HCT116 (cell line): ENCODE measurements at regions not wholly inside any gene's neighbourhood (a gene's known extent, or its start where the extent isn't known, plus 50 kb on each side); places are given as distances from the start of the nearest gene placed in this dataset.

Experiments used
- ATAC-seq: fragments of 200-7000 bp; cut with Tn5 transposase; 2 replicates; pipeline ENCODE4 v1.9.1; 2020; ENCODE audit warnings: mild to moderate bottlenecking, moderate library complexity
- BruUV-seq: library from RNA; stranded (reverse); fragments of 400-500 nt; replicated peaks from 2 replicates; lab custom pipeline; 2021; lab: Mats Ljungman, UMichigan
- CTCF ChIA-PET: fragments of 300-600 bp; sonication (Branson Sonifier 250); formaldehyde crosslinking; loops from one replicate; lab custom pipeline; 2021; ENCODE audit warnings: antibody characterized with exemption; lab: Charles Lee
- POLR2A ChIA-PET: fragments of 300-600, 350-600 bp; sonication (Branson Sonifier 250); formaldehyde crosslinking; loops from one replicate; lab custom pipeline; 2021; ENCODE audit warnings: antibody characterized with exemption; lab: Charles Lee
- RAD21 ChIA-PET, 2 experiments: fragments of 300-600 bp; sonication (Branson Sonifier 250); formaldehyde crosslinking; loops; one replicate each; lab custom pipeline; 2023; ENCODE audit warnings: low total read pairs in 2 of 2; ENCODE audit not compliant: uncharacterized antibody in 2 of 2, unreplicated experiment in 2 of 2, low non-redundant PET in 1 of 2; lab: Charles Lee
- DNase-seq: peaks from one replicate; pipeline ENCODE4 v3.0.0-alpha.2; 2010; ENCODE audit warnings: low read depth, low spot score
- H2AFZ ChIP-seq: fragments of 200-600 bp; shearing (Covaris generic), sonication (generic); 2 replicates; pipeline ENCODE4 v1.6.1; 2017; ENCODE audit warnings: low read depth, mixed run types, mixed read lengths, antibody characterized with exemption, low read length; ENCODE audit not compliant: poor library complexity, severe bottlenecking
- H3K27ac ChIP-seq: 2 replicates; pipeline ENCODE4 v1.5.1; 2012; ENCODE audit warnings: low read depth, low read length
- H3K27me3 ChIP-seq: fragments of 200-600 bp; sonication (generic); 2 replicates; pipeline ENCODE4 v1.6.1; 2016; ENCODE audit warnings: mixed run types, low read length, mixed read lengths; ENCODE audit not compliant: insufficient read depth
- H3K36me3 ChIP-seq, 2 experiments: fragments of 200-500 bp in 1 of 2; fragments of 200-600 bp in 1 of 2; sonication (Bioruptor generic) in 1 of 2; sonication (generic) in 1 of 2; 2 replicates each; pipeline versions ENCODE4 v1.5.1 to v1.6.1; 2014 to 2016; ENCODE audit warnings: low read length in 2 of 2, inconsistent platforms in 1 of 2, mixed read lengths in 1 of 2, mixed run types in 1 of 2; ENCODE audit not compliant: insufficient read depth in 2 of 2, control insufficient read depth in 1 of 2
- H3K4me1 ChIP-seq, 2 experiments: fragments of 200-600 bp in 1 of 2; sonication (generic) in 1 of 2; 2 replicates each; pipeline versions ENCODE4 v1.5.1 to v1.6.1; 2012 to 2017; ENCODE audit warnings: low read length in 2 of 2, inconsistent platforms in 1 of 2, mild to moderate bottlenecking in 1 of 2, mixed read lengths in 1 of 2, mixed run types in 1 of 2, moderate library complexity in 1 of 2; ENCODE audit not compliant: insufficient read depth in 2 of 2, control insufficient read depth in 1 of 2
- H3K4me2 ChIP-seq: fragments of 200-600 bp; sonication (generic); 2 replicates; pipeline ENCODE4 v1.6.1; 2017; ENCODE audit warnings: mixed run types, low read length, mixed read lengths
- H3K4me3 ChIP-seq, 2 experiments: fragments of 200-600 bp in 1 of 2; sonication (generic) in 1 of 2; replicated peaks in 1 of 2; 2 replicates each; pipeline ENCODE4 v1.5.1; 2011 to 2016; ENCODE audit warnings: low read length in 2 of 2, control low read depth in 1 of 2, low read depth in 1 of 2, mild to moderate bottlenecking in 1 of 2, mixed read lengths in 1 of 2, mixed run types in 1 of 2
- H3K79me2 ChIP-seq: fragments of 200-600 bp; sonication (generic); 2 replicates; pipeline ENCODE4 v1.6.1; 2017; ENCODE audit warnings: mild to moderate bottlenecking, mixed run types, low read length, moderate library complexity, mixed read lengths; ENCODE audit not compliant: insufficient read depth
- H3K9ac ChIP-seq: fragments of 200-600 bp; sonication (generic); 2 replicates; pipeline ENCODE4 v1.6.1; 2016; ENCODE audit warnings: low read length, mixed read lengths
- H3K9me2 ChIP-seq: fragments of 200-600 bp; sonication (generic), shearing (Covaris generic); 2 replicates; pipeline ENCODE4 v1.6.1; 2017; ENCODE audit warnings: mixed run types, mild to moderate bottlenecking, moderate library complexity; ENCODE audit not compliant: insufficient read depth
- H3K9me3 ChIP-seq, 2 experiments: fragments of 200-500 bp in 1 of 2; fragments of 200-600 bp in 1 of 2; sonication (Bioruptor generic) in 1 of 2; sonication (generic) in 1 of 2; 2 replicates each; pipeline ENCODE4 v1.6.1; 2014 to 2017; ENCODE audit warnings: low read length in 2 of 2, mixed read lengths in 2 of 2, inconsistent platforms in 1 of 2, low read depth in 1 of 2, mild to moderate bottlenecking in 1 of 2, mixed run types in 1 of 2, moderate library complexity in 1 of 2; ENCODE audit not compliant: control insufficient read depth in 1 of 2, insufficient read depth in 1 of 2
- H4K20me1 ChIP-seq: fragments of 200-600 bp; sonication (generic), shearing (Covaris generic); 2 replicates; pipeline ENCODE4 v1.6.1; 2017; ENCODE audit warnings: mixed run types, mild to moderate bottlenecking, moderate library complexity; ENCODE audit not compliant: insufficient read depth
- CEBPB ChIP-seq: IDR thresholded peaks from 2 replicates; pipeline ENCODE4 v1.6.1; 2012; ENCODE audit warnings: low read depth
- EGR1 ChIP-seq: IDR thresholded peaks from 2 replicates; pipeline ENCODE4 v1.6.1; 2012; ENCODE audit warnings: low read depth
- EZH2phosphoT487 ChIP-seq: fragments of 200-600 bp; IDR thresholded peaks from 2 replicates; pipeline ENCODE4 v1.6.1; 2018; ENCODE audit warnings: antibody characterized with exemption, borderline replicate concordance
- POLR2A ChIP-seq: IDR thresholded peaks from 2 replicates; pipeline ENCODE4 v1.7.0; 2011; ENCODE audit warnings: borderline replicate concordance; ENCODE audit not compliant: insufficient read depth, insufficient read length; ENCODE audit errors: extremely low read depth
- POLR2AphosphoS5 ChIP-seq: IDR thresholded peaks from 2 replicates; pipeline ENCODE4 v1.6.1; 2011; ENCODE audit warnings: mild to moderate bottlenecking, low read depth, low read length, moderate library complexity
- RAD21 ChIP-seq: IDR thresholded peaks from 2 replicates; pipeline ENCODE4 v1.6.1; 2012; ENCODE audit warnings: low read depth, mild to moderate bottlenecking
- TCF7L2 ChIP-seq: IDR thresholded peaks from 2 replicates; pipeline ENCODE4 v1.7.0; 2011; ENCODE audit warnings: borderline replicate concordance, inconsistent platforms; ENCODE audit not compliant: insufficient read depth, insufficient read length; ENCODE audit errors: extremely low read depth
- YY1 ChIP-seq: IDR thresholded peaks from 2 replicates; pipeline ENCODE4 v1.6.1; 2011; ENCODE audit warnings: low read length, low read depth, moderate library complexity, mild to moderate bottlenecking; ENCODE audit not compliant: insufficient replicate concordance; ENCODE audit errors: extremely low read depth
- ZFX ChIP-seq: fragments of 450-650 bp; IDR thresholded peaks from 2 replicates; pipeline ENCODE4 v1.6.1; 2017
- ZNF274 ChIP-seq: fragments of 200-500 bp; sonication (Bioruptor generic); IDR thresholded peaks from 2 replicates; pipeline ENCODE4 v1.6.1; 2014; ENCODE audit warnings: mild to moderate bottlenecking, low read depth, low read length, inconsistent platforms
- intact Hi-C: fragments of 100-400 bp; cut with micrococcal nuclease; formaldehyde crosslinking; loops from 2 replicates; pipeline ENCODE4 v1.10.0; 2022
- TF ChIP-seq, protein P1 (sequence below), 3 experiments: fragments of 200-600 bp in 1 of 3; sonication (generic) in 1 of 3; IDR thresholded peaks in 2 of 3; conservative IDR thresholded peaks in 1 of 3; 2 replicates each; pipeline ENCODE4 v1.5.1; 2012 to 2017; ENCODE audit warnings: low read depth in 2 of 3, low read length in 2 of 3, antibody characterized with exemption in 1 of 3, borderline replicate concordance in 1 of 3, control low read depth in 1 of 3, mild to moderate bottlenecking in 1 of 3, mixed read lengths in 1 of 3, mixed run types in 1 of 3, moderate library complexity in 1 of 3; ENCODE audit not compliant: insufficient read depth in 1 of 3
- TF ChIP-seq, protein P2 (sequence below): IDR thresholded peaks from 2 replicates; pipeline ENCODE4 v1.6.1; 2012
- TF ChIP-seq, protein P3 (sequence below): IDR thresholded peaks from 2 replicates; pipeline ENCODE4 v1.6.1; 2012; ENCODE audit warnings: low read depth

DNA sequence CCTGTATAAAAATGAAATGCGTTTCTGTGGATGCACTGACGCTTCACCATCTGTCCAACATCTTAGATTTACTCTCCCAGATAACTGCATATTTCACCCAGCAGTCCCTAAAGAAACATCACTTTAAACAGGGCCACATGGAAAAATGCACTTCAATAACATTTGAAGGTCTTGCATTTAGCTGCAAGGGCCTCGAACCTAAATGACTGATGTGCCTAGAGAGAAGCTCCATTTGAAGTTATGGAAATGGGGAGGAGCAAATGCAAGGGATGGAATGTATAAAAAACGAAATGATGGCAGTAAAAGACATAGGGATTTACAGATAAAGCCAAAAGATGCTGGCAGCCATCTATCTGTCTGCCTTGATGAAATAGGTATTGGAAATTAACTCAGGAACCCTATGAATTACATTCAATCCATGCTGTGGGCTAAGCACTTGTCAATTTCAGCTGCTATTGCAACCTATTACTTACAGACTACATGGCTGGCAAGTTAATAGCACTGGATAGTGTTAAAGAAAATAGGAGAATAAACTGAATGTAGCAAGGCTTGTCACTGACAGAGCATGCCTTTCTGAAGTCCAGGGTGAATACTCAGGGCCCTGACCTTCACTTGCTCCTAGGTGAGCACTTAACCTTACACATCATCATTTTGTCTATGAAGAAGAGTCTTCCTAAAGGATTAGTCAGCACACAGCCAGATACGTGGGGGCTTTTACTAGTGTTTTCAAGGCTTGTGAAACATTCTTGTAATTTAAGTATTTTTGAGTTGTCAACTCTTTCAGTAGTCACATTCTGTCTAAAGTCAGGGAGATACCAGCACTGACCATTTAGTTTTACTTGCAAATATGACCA is 963.4 kb downstream of the PCDH17 start:
- intact Hi-C loops = no loop called here
- Histone ChIP-seq H3K79me2 (no peaks in the 10 kb centered on the region), H4K20me1 (no peaks in the 10 kb centered on the region), H3K4me1 (no peaks in the 10 kb centered on the region), H3K9me3 (peaks cover 19 to 49% of the 10 kb centered on the region in 2 experiments; a peak in 2 of 4 replicates), H3K27ac (no peak overlapping the region), H2AFZ (no peak overlapping the region), H3K9ac (no peak overlapping the region), H3K9me2 (no peaks in the 10 kb centered on the region), H3K4me3 (no peak overlapping the region), H3K36me3 (no peaks in the 10 kb centered on the region), H3K27me3 (no peaks in the 10 kb centered on the region), H3K4me2 (no peak overlapping the region)
- POLR2A ChIA-PET = no interaction called here
- ATAC-seq (no peak), DNase-seq (no peak)
- no TSS peak for BruUV-seq
- RAD21 ChIA-PET = no interaction called here
- CTCF ChIA-PET = no interaction called here
- TF ChIP-seq POLR2A (no peak), RAD21 (no peak), EGR1 (no peak)
- TF ChIP-seq, protein P1, sequence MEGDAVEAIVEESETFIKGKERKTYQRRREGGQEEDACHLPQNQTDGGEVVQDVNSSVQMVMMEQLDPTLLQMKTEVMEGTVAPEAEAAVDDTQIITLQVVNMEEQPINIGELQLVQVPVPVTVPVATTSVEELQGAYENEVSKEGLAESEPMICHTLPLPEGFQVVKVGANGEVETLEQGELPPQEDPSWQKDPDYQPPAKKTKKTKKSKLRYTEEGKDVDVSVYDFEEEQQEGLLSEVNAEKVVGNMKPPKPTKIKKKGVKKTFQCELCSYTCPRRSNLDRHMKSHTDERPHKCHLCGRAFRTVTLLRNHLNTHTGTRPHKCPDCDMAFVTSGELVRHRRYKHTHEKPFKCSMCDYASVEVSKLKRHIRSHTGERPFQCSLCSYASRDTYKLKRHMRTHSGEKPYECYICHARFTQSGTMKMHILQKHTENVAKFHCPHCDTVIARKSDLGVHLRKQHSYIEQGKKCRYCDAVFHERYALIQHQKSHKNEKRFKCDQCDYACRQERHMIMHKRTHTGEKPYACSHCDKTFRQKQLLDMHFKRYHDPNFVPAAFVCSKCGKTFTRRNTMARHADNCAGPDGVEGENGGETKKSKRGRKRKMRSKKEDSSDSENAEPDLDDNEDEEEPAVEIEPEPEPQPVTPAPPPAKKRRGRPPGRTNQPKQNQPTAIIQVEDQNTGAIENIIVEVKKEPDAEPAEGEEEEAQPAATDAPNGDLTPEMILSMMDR (IDR thresholded peaks at IDR 0.05 in 2 of 3, conservative IDR thresholded peaks at IDR 0.05 in 1 of 3; ENCODE audit: borderline replicate concordance in 1 of 3, insufficient read depth in 1 of 3, low read depth in 2 of 3, low read length in 2 of 3) = no peak

DNA sequence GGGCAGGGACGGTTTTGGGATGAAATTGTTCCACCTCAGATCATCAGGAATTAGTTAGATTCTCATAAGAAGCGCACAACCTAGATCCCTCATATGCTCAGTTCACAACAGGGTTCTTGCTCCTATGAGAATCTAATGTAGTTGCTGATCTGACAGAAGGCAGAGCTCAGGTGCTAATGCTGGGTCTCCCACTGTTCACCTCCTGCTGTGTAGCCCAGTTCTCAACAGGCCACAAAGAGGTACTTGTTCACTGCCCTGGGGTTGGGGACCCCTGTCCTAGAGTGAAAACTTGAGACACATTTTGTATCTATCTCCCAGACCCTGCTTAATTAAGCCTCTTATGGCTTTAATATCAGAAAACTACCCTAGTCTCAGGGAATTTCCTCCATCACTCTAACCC is 966.0 kb downstream of the PCDH17 start:
- peaks cover 15 to 42% of the 10 kb centered on the region in 2 experiments; a peak in 2 of 4 replicates for H3K9me3 ChIP-seq
- CTCF ChIA-PET = no interaction called here
- no peaks in the 10 kb centered on the region for H3K4me1 ChIP-seq
- TF ChIP-seq TCF7L2 (no peak), ZFX (no peak), ZNF274 (no peak), CEBPB (no peak), POLR2AphosphoS5 (no peak), YY1 (no peak), EZH2phosphoT487 (no peak), POLR2A (no peak), RAD21 (no peak)
- TF ChIP-seq, protein P2, sequence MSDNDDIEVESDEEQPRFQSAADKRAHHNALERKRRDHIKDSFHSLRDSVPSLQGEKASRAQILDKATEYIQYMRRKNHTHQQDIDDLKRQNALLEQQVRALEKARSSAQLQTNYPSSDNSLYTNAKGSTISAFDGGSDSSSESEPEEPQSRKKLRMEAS = no peak
- TF ChIP-seq, protein P3, sequence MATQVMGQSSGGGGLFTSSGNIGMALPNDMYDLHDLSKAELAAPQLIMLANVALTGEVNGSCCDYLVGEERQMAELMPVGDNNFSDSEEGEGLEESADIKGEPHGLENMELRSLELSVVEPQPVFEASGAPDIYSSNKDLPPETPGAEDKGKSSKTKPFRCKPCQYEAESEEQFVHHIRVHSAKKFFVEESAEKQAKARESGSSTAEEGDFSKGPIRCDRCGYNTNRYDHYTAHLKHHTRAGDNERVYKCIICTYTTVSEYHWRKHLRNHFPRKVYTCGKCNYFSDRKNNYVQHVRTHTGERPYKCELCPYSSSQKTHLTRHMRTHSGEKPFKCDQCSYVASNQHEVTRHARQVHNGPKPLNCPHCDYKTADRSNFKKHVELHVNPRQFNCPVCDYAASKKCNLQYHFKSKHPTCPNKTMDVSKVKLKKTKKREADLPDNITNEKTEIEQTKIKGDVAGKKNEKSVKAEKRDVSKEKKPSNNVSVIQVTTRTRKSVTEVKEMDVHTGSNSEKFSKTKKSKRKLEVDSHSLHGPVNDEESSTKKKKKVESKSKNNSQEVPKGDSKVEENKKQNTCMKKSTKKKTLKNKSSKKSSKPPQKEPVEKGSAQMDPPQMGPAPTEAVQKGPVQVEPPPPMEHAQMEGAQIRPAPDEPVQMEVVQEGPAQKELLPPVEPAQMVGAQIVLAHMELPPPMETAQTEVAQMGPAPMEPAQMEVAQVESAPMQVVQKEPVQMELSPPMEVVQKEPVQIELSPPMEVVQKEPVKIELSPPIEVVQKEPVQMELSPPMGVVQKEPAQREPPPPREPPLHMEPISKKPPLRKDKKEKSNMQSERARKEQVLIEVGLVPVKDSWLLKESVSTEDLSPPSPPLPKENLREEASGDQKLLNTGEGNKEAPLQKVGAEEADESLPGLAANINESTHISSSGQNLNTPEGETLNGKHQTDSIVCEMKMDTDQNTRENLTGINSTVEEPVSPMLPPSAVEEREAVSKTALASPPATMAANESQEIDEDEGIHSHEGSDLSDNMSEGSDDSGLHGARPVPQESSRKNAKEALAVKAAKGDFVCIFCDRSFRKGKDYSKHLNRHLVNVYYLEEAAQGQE = no peak

More for the DNA sequence above, 966.0 kb downstream of the PCDH17 start:
- ATAC-seq (no peak), DNase-seq (no peak)
- Histone ChIP-seq H3K4me2 (no peak overlapping the region), H3K79me2 (no peaks in the 10 kb centered on the region), H3K9me2 (no peaks in the 10 kb centered on the region), H3K9ac (no peak overlapping the region), H3K27me3 (no peaks in the 10 kb centered on the region), H3K4me3 (no peak overlapping the region), H4K20me1 (no peaks in the 10 kb centered on the region), H3K36me3 (no peaks in the 10 kb centered on the region), H3K27ac (no peak overlapping the region), H2AFZ (no peak overlapping the region)
- intact Hi-C loops = no loop called here
- RAD21 ChIA-PET = no interaction called here
- POLR2A ChIA-PET = no interaction called here
- no TSS peak for BruUV-seq
